Colonic mucosa (tissue), 4 donors: ENCODE measurements at regions not wholly inside any gene's neighbourhood (a gene's known extent, or its start where the extent isn't known, plus 50 kb on each side); places are given as distances from the start of the nearest gene placed in this dataset.

Experiments used
- DNase-seq: peaks from one replicate; pipeline ENCODE4 v3.0.0-alpha.2; 2020
- H3K27ac ChIP-seq: fragments of 200-600 bp; one replicate; pipeline ENCODE4 v1.8.0; 2021
- H3K27me3 ChIP-seq: fragments of 200-600 bp; one replicate; pipeline ENCODE4 v1.8.0; 2021
- H3K36me3 ChIP-seq: fragments of 200-600 bp; one replicate; pipeline ENCODE4 v1.8.0; 2021
- H3K4me1 ChIP-seq: fragments of 200-600 bp; one replicate; pipeline ENCODE4 v1.8.0; 2021; ENCODE audit warnings: mild to moderate bottlenecking
- H3K4me3 ChIP-seq: fragments of 200-600 bp; one replicate; pipeline ENCODE4 v1.8.0; 2021
- H3K9ac ChIP-seq, 2 donors: one replicate each; pipeline ENCODE4 v1.7.0; 2013; ENCODE audit warnings: control low read depth in 2 of 2, low read depth in 2 of 2, low read length in 2 of 2
- H3K9me3 ChIP-seq: fragments of 200-600 bp; one replicate; pipeline ENCODE4 v1.8.0; 2021
- intact Hi-C: fragments of 100-400 bp; cut with DNase I; formaldehyde crosslinking; loops from one replicate; pipeline ENCODE4 v1.14.1; 2022
- TF ChIP-seq, protein P1 (sequence below): fragments of 200-600 bp; IDR thresholded peaks from one replicate; pipeline ENCODE4 v1.8.0; 2022; ENCODE audit warnings: antibody characterized with exemption, mild to moderate bottlenecking
- donor health status: healthy.
- donor health status: DM: no; HTN: no; CAD: no.
- donor health status: DM: no; HTN: no; CAD: no.

DNA sequence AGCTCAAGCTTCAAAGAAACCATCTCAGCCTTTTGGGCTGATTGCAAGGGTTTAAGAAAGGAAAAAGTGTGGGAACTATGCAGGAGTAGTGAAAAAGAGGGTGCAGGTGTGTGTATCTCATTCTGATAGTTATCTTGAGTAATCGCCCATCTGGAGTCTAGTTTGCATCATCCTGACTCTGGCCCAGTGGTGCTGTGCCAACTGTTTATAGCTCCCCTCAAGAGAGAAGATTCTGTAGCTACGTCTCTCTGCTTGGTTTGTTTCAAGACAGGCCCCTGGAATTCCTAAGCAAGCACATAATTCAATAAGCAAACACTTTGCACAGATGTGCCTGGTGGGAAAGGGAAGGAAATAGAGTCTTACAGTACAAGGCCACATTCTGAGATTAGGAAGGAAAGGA is 144.4 kb downstream of the HAPSTR1 start:
- TF ChIP-seq, protein P1, sequence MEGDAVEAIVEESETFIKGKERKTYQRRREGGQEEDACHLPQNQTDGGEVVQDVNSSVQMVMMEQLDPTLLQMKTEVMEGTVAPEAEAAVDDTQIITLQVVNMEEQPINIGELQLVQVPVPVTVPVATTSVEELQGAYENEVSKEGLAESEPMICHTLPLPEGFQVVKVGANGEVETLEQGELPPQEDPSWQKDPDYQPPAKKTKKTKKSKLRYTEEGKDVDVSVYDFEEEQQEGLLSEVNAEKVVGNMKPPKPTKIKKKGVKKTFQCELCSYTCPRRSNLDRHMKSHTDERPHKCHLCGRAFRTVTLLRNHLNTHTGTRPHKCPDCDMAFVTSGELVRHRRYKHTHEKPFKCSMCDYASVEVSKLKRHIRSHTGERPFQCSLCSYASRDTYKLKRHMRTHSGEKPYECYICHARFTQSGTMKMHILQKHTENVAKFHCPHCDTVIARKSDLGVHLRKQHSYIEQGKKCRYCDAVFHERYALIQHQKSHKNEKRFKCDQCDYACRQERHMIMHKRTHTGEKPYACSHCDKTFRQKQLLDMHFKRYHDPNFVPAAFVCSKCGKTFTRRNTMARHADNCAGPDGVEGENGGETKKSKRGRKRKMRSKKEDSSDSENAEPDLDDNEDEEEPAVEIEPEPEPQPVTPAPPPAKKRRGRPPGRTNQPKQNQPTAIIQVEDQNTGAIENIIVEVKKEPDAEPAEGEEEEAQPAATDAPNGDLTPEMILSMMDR: no peak

DNA sequence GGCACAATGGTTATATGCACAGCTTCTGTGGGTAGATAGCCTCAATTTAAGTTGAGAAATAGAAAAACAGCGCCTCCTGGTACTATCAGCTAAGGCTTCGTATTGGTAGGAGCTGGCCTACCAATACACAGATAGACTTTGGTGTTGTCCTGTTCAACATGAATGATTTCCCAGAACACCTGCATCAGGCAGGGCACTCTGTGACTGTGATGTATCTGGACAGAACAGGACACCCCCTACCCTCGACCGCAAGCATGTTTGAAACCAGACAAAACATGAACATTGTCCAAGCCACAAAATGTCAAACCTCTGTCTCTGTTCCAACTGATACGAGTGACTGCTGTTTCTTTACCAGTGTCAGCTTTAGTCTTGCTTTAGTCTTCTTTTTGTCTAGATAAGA is 144.9 kb downstream of the HAPSTR1 start:
- Histone ChIP-seq H3K36me3 (no peaks in the 10 kb centered on the region), H3K9ac (no peak overlapping the region), H3K27me3 (no peaks in the 10 kb centered on the region), H3K4me1 (no peaks in the 10 kb centered on the region), H3K9me3 (no peaks in the 10 kb centered on the region), H3K4me3 (no peak overlapping the region), H3K27ac (no peak overlapping the region)
- TF ChIP-seq, protein P1: no peak
- intact Hi-C loops: no loop called here
- DNase-seq: no peak

More for the DNA sequence above, 144.4 kb downstream of the HAPSTR1 start:
- Histone ChIP-seq H3K9ac (no peak overlapping the region), H3K4me1 (no peaks in the 10 kb centered on the region), H3K27ac (no peak overlapping the region), H3K4me3 (no peak overlapping the region), H3K36me3 (no peaks in the 10 kb centered on the region), H3K9me3 (no peaks in the 10 kb centered on the region), H3K27me3 (no peaks in the 10 kb centered on the region)
- no peak for DNase-seq
- intact Hi-C loops: no loop called here

DNA sequence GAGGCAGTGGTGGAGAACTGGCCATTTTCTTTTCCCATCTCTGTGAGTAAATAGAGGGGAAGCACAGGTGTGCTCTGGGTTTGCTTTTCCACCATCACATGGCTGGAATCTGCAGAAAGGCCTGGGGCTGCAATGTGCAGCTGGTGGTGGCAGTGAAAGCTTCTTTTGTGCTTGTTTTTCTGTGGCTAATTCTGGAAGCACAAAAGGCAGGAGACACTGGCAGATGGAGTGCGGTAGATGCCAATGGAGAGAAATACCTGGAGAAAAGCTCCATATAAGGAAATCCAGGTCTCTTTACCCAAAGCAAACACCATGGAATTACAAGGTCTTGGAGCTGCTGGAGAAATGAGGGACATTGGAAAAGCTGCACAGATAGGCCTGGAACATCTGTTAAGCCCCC is 146.9 kb downstream of the HAPSTR1 start:
- Histone ChIP-seq H3K9me3 (no peaks in the 10 kb centered on the region), H3K36me3 (no peaks in the 10 kb centered on the region), H3K27me3 (no peaks in the 10 kb centered on the region), H3K4me1 (no peaks in the 10 kb centered on the region), H3K27ac (no peak overlapping the region), H3K4me3 (no peak overlapping the region), H3K9ac (no peak overlapping the region)
- intact Hi-C loops: no loop called here
- DNase-seq: no peak
- TF ChIP-seq, protein P1: no peak

DNA sequence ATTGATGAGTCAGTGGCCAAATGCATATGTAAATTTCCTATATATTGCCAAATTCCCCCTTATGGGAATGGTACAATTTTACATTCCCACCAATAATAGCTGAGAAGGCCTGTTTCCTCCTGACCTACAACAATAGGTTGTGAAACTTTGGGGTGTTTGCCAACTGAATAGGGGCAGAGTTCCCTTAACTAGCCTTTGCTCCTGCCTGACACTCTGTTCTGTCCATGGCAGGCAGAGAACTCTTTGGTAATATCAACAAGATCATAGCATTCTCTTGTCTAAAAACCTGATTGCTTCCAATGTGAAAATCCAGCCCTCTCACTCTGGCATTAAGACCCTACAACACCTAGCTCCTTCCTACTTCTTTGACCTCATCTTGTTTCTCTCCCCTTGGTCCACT is 149.7 kb downstream of the HAPSTR1 start:
- no peaks in the 10 kb centered on the region for H3K9me3 ChIP-seq
- no peaks in the 10 kb centered on the region for H3K27me3 ChIP-seq
- intact Hi-C loops: no loop called here
- no peak for DNase-seq
- H3K4me1 ChIP-seq: no peaks in the 10 kb centered on the region
- no peak overlapping the region for H3K9ac ChIP-seq
- H3K4me3 ChIP-seq: no peak overlapping the region
- H3K36me3 ChIP-seq: no peaks in the 10 kb centered on the region
- H3K27ac ChIP-seq: no peak overlapping the region
- TF ChIP-seq, protein P1: no peak

DNA sequence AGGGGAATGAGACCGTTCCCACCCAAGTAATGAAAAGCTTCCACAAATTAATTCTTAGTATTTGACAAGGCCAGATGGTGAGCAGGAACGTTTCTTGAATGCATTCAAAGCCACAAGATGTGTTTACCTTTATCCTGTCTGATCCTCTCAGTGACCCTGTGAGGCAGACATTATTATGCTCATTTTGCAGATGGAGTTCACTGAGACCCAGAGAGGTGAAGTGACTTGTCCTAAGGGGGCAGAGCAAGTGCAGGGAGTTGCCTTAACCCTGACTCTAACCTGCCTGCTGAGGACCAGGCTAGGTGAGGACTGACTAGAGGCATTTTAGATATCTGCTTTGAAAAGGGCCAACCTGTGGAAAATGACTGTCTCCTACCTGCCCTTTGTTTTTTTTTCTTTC is 156.7 kb downstream of the HAPSTR1 start:
- H3K4me1 ChIP-seq: no peaks in the 10 kb centered on the region
- intact Hi-C loops: no loop called here
- DNase-seq: no peak
- no peak overlapping the region for H3K4me3 ChIP-seq
- H3K36me3 ChIP-seq: no peaks in the 10 kb centered on the region
- TF ChIP-seq, protein P1: no peak
- H3K9me3 ChIP-seq: no peaks in the 10 kb centered on the region
- no peak overlapping the region for H3K27ac ChIP-seq
- H3K27me3 ChIP-seq: no peaks in the 10 kb centered on the region
- H3K9ac ChIP-seq: no peak overlapping the region

DNA sequence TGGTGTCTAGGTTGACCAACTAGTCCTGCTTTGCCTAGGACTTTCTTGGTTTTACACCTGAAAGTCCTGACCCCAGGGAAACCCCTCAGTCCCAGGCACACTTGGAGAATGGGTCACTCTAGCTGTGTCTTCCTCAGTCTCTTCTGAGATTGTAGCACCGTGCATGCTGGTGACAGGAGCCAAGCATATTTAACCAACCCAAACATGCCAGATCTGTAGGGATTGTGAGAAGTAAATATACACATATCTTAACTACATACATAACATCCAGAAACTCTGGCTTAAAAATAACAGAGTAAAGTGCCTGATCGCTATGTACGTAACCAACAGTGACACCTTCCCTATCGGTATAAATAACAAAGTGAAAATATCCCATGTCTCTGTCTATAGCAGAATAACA is 158.1 kb downstream of the HAPSTR1 start:
- Histone ChIP-seq H3K4me3 (no peak overlapping the region), H3K9me3 (no peaks in the 10 kb centered on the region), H3K27ac (no peak overlapping the region), H3K27me3 (no peaks in the 10 kb centered on the region), H3K4me1 (no peaks in the 10 kb centered on the region), H3K36me3 (no peaks in the 10 kb centered on the region), H3K9ac (no peak overlapping the region)
- TF ChIP-seq, protein P1: no peak
- DNase-seq: no peak
- intact Hi-C loops: no loop called here
